ENCODE measurements at regions not wholly inside any gene's neighbourhood (a gene's known extent, or its start where the extent isn't known, plus 50 kb on each side); places are given as distances from the start of the nearest gene placed in this dataset.

- no peak overlapping the region for H3K4me3 ChIP-seq
- intact Hi-C loops (cut with DNase I), result no loop called here
- H3K27me3 ChIP-seq, result no peaks in the 10 kb centered on the region
- no peak overlapping the region for H3K27ac ChIP-seq
- DNase-seq, result no peak
- ATAC-seq, result no peak
- no peaks in the 10 kb centered on the region for H3K9me3 ChIP-seq
- TF ChIP-seq CTCF (IDR thresholded peaks at IDR 0.05) (no peak), POLR2A (IDR thresholded peaks at IDR 0.05) (no peak)
- no peaks in the 10 kb centered on the region for H3K4me1 ChIP-seq
- 79% methylated on average over 12 of the region's 12 CpGs for WGBS (ENCODE audit: insufficient coverage, low coverage, low lambda C conversion rate, missing lambda C conversion rate)
- H3K36me3 ChIP-seq, result no peaks in the 10 kb centered on the region
These were observed 78.3 kb upstream of the ADAMTS16 start for GRCh38 chr5:5061836-5062235.

GRCh38 chr5:5062525-5063302 is 77.4 kb upstream of the ADAMTS16 start:
- no peak overlapping the region for H3K27ac ChIP-seq
- intact Hi-C loops (cut with DNase I), result no loop called here
- H3K27me3 ChIP-seq, result no peaks in the 10 kb centered on the region
- H3K4me1 ChIP-seq, result no peaks in the 10 kb centered on the region
- H3K4me3 ChIP-seq, result no peak overlapping the region
- WGBS (ENCODE audit: insufficient coverage, low coverage, low lambda C conversion rate, missing lambda C conversion rate), result 57% methylated on average over 5 of the region's 5 CpGs
- no peaks in the 10 kb centered on the region for H3K36me3 ChIP-seq
- ATAC-seq (no peak), DNase-seq (no peak)
- TF ChIP-seq CTCF (IDR thresholded peaks at IDR 0.05), result no peak
- TF ChIP-seq POLR2A (IDR thresholded peaks at IDR 0.05), result no peak
- no peaks in the 10 kb centered on the region for H3K9me3 ChIP-seq

GRCh38 chr5:5063533-5063953 is 76.6 kb upstream of the ADAMTS16 start:
- intact Hi-C loops (cut with DNase I), result no loop called here
- no peak overlapping the region for H3K27ac ChIP-seq
- H3K36me3 ChIP-seq, result no peaks in the 10 kb centered on the region
- 19% methylated on average over 3 of the region's 3 CpGs for WGBS (ENCODE audit: insufficient coverage, low coverage, low lambda C conversion rate, missing lambda C conversion rate)
- H3K9me3 ChIP-seq, result no peaks in the 10 kb centered on the region
- TF ChIP-seq POLR2A (IDR thresholded peaks at IDR 0.05) (no peak), CTCF (IDR thresholded peaks at IDR 0.05) (peak in 2 of 4 donors; percentile 6 to 23)
- H3K4me3 ChIP-seq, result no peak overlapping the region
- no peaks in the 10 kb centered on the region for H3K4me1 ChIP-seq
- DNase-seq (no peak), ATAC-seq (peak in 3 of 4 donors; percentile 52 to 62 (median 52))
- H3K27me3 ChIP-seq, result no peaks in the 10 kb centered on the region

GRCh38 chr5:5065472-5065871 is 74.7 kb upstream of the ADAMTS16 start:
- no peak overlapping the region for H3K27ac ChIP-seq
- TF ChIP-seq CTCF (IDR thresholded peaks at IDR 0.05) (no peak), POLR2A (IDR thresholded peaks at IDR 0.05) (no peak)
- ATAC-seq (no peak), DNase-seq (no peak)
- no peaks in the 10 kb centered on the region for H3K27me3 ChIP-seq
- intact Hi-C loops (cut with DNase I), result no loop called here
- no peaks in the 10 kb centered on the region for H3K4me1 ChIP-seq
- no peaks in the 10 kb centered on the region for H3K9me3 ChIP-seq
- no peaks in the 10 kb centered on the region for H3K36me3 ChIP-seq
- H3K4me3 ChIP-seq, result no peak overlapping the region
- 89% methylated on average over 4 of the region's 4 CpGs for WGBS (ENCODE audit: insufficient coverage, low coverage, low lambda C conversion rate, missing lambda C conversion rate)
